Activated CD4-positive, alpha-beta T cell treated with anti-CD3 and anti-CD28 coated beads, Interleukin-10, Interleukin-2, amounts not matched to agents 100 ng/mL and 50 ng/mL, durations not matched to agents 16 hours and 8 hours (primary cell): ENCODE measurements at regions not wholly inside any gene's neighbourhood (a gene's known extent, or its start where the extent isn't known, plus 50 kb on each side); places are given as distances from the start of the nearest gene placed in this dataset.

Experiments
- DNase-seq: peaks from one replicate; pipeline ENCODE4 v3.0.0-alpha.2; 2020

GRCh38 chr16:54355251-54355650 is 68.7 kb upstream of the IRX3 start:
- DNase-seq: no peak

- no peak for DNase-seq
These were observed 66.5 kb upstream of the IRX3 start for GRCh38 chr16:54353097-54353496.

GRCh38 chr16:54351171-54351570 is 64.6 kb upstream of the IRX3 start:
- DNase-seq: no peak

- no peak for DNase-seq
These were observed 61.4 kb upstream of the IRX3 start for GRCh38 chr16:54347961-54348360.

DNA sequence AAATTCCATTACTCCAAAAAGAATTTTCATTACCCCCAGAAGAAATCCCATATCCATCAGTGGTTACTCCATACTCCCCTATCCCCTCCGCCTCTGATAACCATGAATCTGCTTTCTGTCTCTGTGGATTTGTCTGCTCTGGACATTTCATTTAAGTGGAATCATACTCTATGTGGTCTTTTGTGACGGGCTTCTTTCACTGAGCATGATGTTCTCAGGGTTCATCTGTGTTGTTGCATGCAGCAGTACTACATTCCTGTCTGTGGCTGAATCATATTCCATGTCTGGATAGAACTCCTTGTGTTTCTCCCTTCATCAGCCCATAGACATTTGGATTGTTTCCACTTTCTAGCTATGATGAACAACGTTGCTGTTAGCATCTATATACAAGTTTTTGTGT is 59.5 kb upstream of the IRX3 start:
- no peak for DNase-seq

- DNase-seq: no peak
These were observed 58.4 kb upstream of the IRX3 start for GRCh38 chr16:54344646-54345630.

GRCh38 chr16:54342966-54343365 is 56.4 kb upstream of the IRX3 start:
- no peak for DNase-seq

DNA sequence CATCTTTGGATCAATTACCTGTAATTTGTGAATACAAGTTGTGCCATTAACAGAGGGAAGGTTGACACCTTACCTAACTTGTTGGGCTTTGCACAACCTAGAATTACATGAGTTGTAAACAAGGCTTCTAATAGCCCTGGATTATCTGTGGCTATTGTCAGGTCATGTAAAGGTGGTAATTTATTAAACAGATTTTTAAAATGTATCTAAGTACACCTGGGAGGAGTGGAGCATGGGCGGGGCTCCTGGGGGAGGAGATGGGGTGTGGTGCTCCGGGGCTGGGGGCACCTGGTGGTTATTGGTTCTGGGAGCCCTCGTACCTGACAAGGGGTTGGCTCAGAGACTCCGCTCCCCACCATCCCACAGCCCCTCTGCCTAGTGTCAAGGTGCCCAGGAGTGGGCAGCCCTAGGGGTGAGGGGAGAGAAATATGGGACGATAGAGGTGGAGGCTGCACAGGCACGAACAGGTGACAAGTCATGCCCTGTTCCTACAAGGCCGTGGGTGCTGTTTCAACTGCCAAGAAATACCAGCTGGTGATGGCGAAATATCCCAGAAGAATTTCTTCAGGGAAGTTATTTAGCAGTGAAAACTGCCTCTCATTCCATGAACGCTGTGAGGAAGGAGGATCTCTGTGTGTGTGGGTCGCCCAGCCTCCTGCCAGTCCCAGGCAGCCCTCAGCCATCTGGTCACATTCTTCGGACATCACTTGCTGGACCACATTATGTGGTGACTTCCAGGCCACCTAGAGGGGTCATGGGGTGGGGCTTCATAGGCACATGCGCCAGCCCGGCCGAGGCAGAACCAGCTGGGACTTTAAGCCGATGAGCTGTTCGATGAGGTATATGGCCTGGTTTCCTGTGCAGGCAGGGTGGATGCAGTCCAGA is 55.5 kb upstream of the IRX3 start:
- no peak for DNase-seq

DNA sequence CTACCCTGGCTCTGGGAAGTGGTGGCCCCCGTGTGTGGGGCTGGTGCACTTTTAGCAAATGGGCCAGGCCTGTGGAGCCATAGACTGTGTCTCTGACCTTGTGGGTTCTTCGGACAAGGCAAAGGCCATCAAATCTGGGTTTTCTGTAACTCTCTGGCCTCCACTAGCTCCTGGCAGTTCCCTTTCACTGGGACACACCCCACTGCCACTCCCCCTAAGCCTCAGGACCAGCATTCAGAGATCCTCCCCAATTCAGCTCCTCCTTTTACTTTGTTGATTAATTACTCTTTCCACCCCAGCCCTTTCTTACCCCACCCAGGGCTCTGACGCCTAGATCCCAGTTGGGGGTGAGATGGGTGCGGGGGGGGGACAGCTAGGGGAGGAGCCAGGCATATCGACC is 53.9 kb upstream of the IRX3 start:
- no peak for DNase-seq

DNA sequence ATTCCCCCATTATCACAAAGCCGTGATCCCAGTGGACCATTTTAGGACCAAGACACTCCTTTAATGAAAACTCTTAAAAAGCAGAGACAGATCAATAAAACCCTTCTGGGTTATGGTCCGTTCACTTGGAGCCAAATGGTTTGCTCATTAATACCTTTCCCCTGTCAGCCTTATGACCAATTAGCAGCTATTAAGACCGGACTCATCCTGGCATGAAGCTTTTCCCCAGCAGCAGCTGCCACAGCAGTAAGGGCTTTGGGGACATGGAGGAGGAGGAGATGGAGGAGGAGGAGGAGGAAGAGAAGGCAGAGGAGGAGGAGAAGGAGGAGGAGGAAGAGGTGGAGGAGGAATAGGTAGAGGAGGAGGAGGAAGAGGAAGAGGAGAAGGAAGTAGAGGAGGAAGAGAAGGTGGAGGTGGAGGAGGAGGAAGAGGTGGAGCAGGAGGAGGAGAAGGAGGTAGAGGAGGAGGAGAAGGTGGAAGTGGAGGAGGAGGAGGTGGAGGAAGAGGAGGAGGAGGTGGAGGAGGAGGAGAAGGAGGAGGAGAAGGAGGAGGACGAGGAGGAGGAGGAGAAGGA is 50.1 kb upstream of the IRX3 start:
- no peak for DNase-seq
